ENCODE measurements at regions not wholly inside any gene's neighbourhood (a gene's known extent, or its start where the extent isn't known, plus 50 kb on each side); places are given as distances from the start of the nearest gene placed in this dataset.

- intact Hi-C loops (cut with micrococcal nuclease) = no loop called here
- H3K27me3 Mint-ChIP-seq (ENCODE audit: low read depth in 3 of 3) = no peaks in the 10 kb centered on the region
- no peak overlapping the region for H3K4me3 Mint-ChIP-seq
- Histone ChIP-seq H3K79me2 (ENCODE audit: insufficient read depth, low read length) (no peaks in the 10 kb centered on the region), H3K27ac (ENCODE audit: low read depth in 1 of 2, low read length in 2 of 2) (no peak overlapping the region), H4K20me1 (ENCODE audit: insufficient read depth, low read length) (no peaks in the 10 kb centered on the region), H3K9ac (ENCODE audit: insufficient read depth, low read length, poor library complexity, severe bottlenecking) (no peak overlapping the region), H3K4me2 (replicated peaks; ENCODE audit: extremely low read depth, low read length, poor library complexity, severe bottlenecking) (no peak overlapping the region), H2AFZ (ENCODE audit: insufficient read depth, low read depth, low read length, poor library complexity, severe bottlenecking) (no peak overlapping the region), H3K4me3 (replicated peaks in 1 of 3; ENCODE audit: low read depth in 2 of 3, low read length in 3 of 3) (no peak overlapping the region), H3K4me1 (ENCODE audit: control insufficient read depth in 1 of 2, insufficient read depth in 2 of 2, low read length in 2 of 2) (no peaks in the 10 kb centered on the region), H3K36me3 (replicated peaks in 1 of 2; ENCODE audit: control insufficient read depth in 1 of 2, insufficient read depth in 2 of 2, low read length in 2 of 2) (no peaks in the 10 kb centered on the region), H3K9me3 (replicated peaks in 1 of 2; ENCODE audit: control insufficient read depth in 1 of 2, insufficient read depth in 1 of 2, low read length in 2 of 2) (no peaks in the 10 kb centered on the region), H3K27me3 (ENCODE audit: control insufficient read depth in 2 of 2, insufficient read depth in 2 of 2, low read length in 2 of 2) (no peaks in the 10 kb centered on the region)
- DNase-seq = no peak
- H3K36me3 Mint-ChIP-seq = no peaks in the 10 kb centered on the region
- H3K27ac Mint-ChIP-seq = no peak overlapping the region
- TF ChIP-seq CTCF (IDR thresholded peaks at IDR 0.05) = no peak
- H3K4me1 Mint-ChIP-seq = no peaks in the 10 kb centered on the region
- H3K9me3 Mint-ChIP-seq = peaks cover 0 to 4% (median 0%) of the 10 kb centered on the region in 7 donors
Observed at GRCh38 chr3:75967071-75967470, 181.7 kb upstream of the ZNF717 start.

GRCh38 chr3:75978686-75979085, 193.3 kb upstream of the ZNF717 start:
- Mint-ChIP-seq H3K4me3 (no peak overlapping the region), H3K36me3 (no peaks in the 10 kb centered on the region), H3K9me3 (peaks cover 0 to 3% (median 2%) of the 10 kb centered on the region in 7 donors), H3K4me1 (no peaks in the 10 kb centered on the region), H3K27ac (no peak overlapping the region), H3K27me3 (ENCODE audit: low read depth in 3 of 3) (no peaks in the 10 kb centered on the region)
- Histone ChIP-seq H3K9me3 (replicated peaks in 1 of 2; ENCODE audit: control insufficient read depth in 1 of 2, insufficient read depth in 1 of 2, low read length in 2 of 2) (no peaks in the 10 kb centered on the region), H3K27ac (ENCODE audit: low read depth in 1 of 2, low read length in 2 of 2) (no peak overlapping the region), H3K36me3 (replicated peaks in 1 of 2; ENCODE audit: control insufficient read depth in 1 of 2, insufficient read depth in 2 of 2, low read length in 2 of 2) (no peaks in the 10 kb centered on the region), H3K4me2 (replicated peaks; ENCODE audit: extremely low read depth, low read length, poor library complexity, severe bottlenecking) (no peak overlapping the region), H3K4me1 (ENCODE audit: control insufficient read depth in 1 of 2, insufficient read depth in 2 of 2, low read length in 2 of 2) (no peaks in the 10 kb centered on the region), H3K79me2 (ENCODE audit: insufficient read depth, low read length) (no peaks in the 10 kb centered on the region), H4K20me1 (ENCODE audit: insufficient read depth, low read length) (no peaks in the 10 kb centered on the region), H3K4me3 (replicated peaks in 1 of 3; ENCODE audit: low read depth in 2 of 3, low read length in 3 of 3) (no peak overlapping the region), H2AFZ (ENCODE audit: insufficient read depth, low read depth, low read length, poor library complexity, severe bottlenecking) (no peak overlapping the region), H3K9ac (ENCODE audit: insufficient read depth, low read length, poor library complexity, severe bottlenecking) (no peak overlapping the region), H3K27me3 (ENCODE audit: control insufficient read depth in 2 of 2, insufficient read depth in 2 of 2, low read length in 2 of 2) (no peaks in the 10 kb centered on the region)
- no CpG with 5 or more reads among the region's 4 CpGs for WGBS (ENCODE audit: insufficient coverage)
- intact Hi-C loops (cut with micrococcal nuclease) = no loop called here
- DNase-seq = no peak
- no peak for TF ChIP-seq CTCF (IDR thresholded peaks at IDR 0.05)
